Vagina (tissue), 2 donors: ENCODE measurements at regions not wholly inside any gene's neighbourhood (a gene's known extent, or its start where the extent isn't known, plus 50 kb on each side); places are given as distances from the start of the nearest gene placed in this dataset.

ENCODE experiments used
- POLR2A ChIP-seq, 2 donors: fragments of 450-650 bp; IDR thresholded peaks; one replicate each; pipeline ENCODE4 v1.6.1; 2017; ENCODE audit warnings: antibody characterized with exemption in 2 of 2, mild to moderate bottlenecking in 2 of 2, moderate library complexity in 2 of 2
- POLR2AphosphoS5 ChIP-seq, 2 donors: sonication (generic); formaldehyde crosslinking; IDR thresholded peaks; one replicate each; pipeline ENCODE4 v1.9.0; 2017; ENCODE audit warnings: antibody characterized with exemption in 2 of 2, mild to moderate bottlenecking in 2 of 2, low read depth in 1 of 2; ENCODE audit not compliant: insufficient read depth in 1 of 2
- TF ChIP-seq, protein P1 (sequence below), 3 experiments: fragments of 450-650 bp in 2 of 3; fragments of 200-600 bp in 1 of 3; sonication (generic) in 1 of 3; IDR thresholded peaks; one replicate each; pipeline ENCODE4 v1.5.1; 2017 to 2019; ENCODE audit warnings: antibody characterized with exemption in 3 of 3, mild to moderate bottlenecking in 2 of 3, moderate library complexity in 2 of 3

DNA sequence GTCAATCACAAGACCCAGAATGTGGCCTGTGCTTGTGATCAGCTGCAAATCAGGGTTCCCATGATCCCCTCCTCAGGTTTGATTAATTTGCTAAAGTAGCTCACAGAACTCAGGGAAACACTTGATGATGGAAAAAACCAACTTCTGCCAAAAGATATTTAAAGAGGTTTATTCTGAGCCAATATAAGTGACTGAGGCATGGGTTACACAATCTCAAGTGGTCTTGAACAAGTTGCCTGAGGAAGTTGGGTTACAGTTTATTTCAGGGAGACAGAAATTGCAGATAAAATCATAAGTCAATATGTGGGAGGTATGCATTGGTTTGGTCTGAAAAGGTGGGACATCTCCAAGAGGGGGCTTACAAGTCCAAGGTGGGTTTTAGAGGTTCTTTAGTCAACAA, 243.1 kb downstream of the S1PR1 start:
- TF ChIP-seq, protein P1, sequence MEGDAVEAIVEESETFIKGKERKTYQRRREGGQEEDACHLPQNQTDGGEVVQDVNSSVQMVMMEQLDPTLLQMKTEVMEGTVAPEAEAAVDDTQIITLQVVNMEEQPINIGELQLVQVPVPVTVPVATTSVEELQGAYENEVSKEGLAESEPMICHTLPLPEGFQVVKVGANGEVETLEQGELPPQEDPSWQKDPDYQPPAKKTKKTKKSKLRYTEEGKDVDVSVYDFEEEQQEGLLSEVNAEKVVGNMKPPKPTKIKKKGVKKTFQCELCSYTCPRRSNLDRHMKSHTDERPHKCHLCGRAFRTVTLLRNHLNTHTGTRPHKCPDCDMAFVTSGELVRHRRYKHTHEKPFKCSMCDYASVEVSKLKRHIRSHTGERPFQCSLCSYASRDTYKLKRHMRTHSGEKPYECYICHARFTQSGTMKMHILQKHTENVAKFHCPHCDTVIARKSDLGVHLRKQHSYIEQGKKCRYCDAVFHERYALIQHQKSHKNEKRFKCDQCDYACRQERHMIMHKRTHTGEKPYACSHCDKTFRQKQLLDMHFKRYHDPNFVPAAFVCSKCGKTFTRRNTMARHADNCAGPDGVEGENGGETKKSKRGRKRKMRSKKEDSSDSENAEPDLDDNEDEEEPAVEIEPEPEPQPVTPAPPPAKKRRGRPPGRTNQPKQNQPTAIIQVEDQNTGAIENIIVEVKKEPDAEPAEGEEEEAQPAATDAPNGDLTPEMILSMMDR (IDR thresholded peaks at IDR 0.05), result no peak
- TF ChIP-seq POLR2AphosphoS5 (IDR thresholded peaks at IDR 0.05; ENCODE audit: insufficient read depth in 1 of 2, low read depth in 1 of 2) (no peak), POLR2A (IDR thresholded peaks at IDR 0.05) (no peak)
